Activated CD8-positive, alpha-beta T cell treated with anti-CD3 and anti-CD28 coated beads for 36 hours (primary cell): ENCODE measurements at regions not wholly inside any gene's neighbourhood (a gene's known extent, or its start where the extent isn't known, plus 50 kb on each side); places are given as distances from the start of the nearest gene placed in this dataset.
"Not testable (repeated sequence)": the region's sequence is repeated elsewhere in the genome, so short reads cannot be mapped to it uniquely, and the experiment has no call there.

Experiments used
- ATAC-seq: fragments of 200-7000 bp; cut with Tn5 transposase; one replicate; pipeline ENCODE4 v1.10.0; 2021; ENCODE audit warnings: mild to moderate bottlenecking, moderate library complexity
- CTCF ChIA-PET: fragments of 350-600 bp; sonication (Branson Sonifier 250); formaldehyde crosslinking; loops from one replicate; lab custom pipeline; 2021; ENCODE audit warnings: antibody characterized with exemption; lab: Charles Lee
- POLR2A ChIA-PET: fragments of 350-600 bp; sonication (Branson Sonifier 250); formaldehyde crosslinking; loops from one replicate; lab custom pipeline; 2021; ENCODE audit warnings: antibody characterized with exemption; lab: Charles Lee
- DNase-seq: peaks from one replicate; pipeline ENCODE4 v3.0.0-alpha.2; 2020
- H3K27ac Mint-ChIP-seq: one replicate; pipeline ENCODE4 v1.8.0; 2021; ENCODE audit warnings: mild to moderate bottlenecking, mixed read lengths
- H3K27me3 Mint-ChIP-seq: one replicate; pipeline ENCODE4 v1.8.0; 2021; ENCODE audit warnings: mixed read lengths
- H3K36me3 Mint-ChIP-seq: one replicate; pipeline ENCODE4 v1.8.0; 2021; ENCODE audit warnings: low read depth, mixed read lengths
- H3K4me1 Mint-ChIP-seq: one replicate; pipeline ENCODE4 v1.8.0; 2021; ENCODE audit warnings: low read depth, mixed read lengths
- H3K4me3 Mint-ChIP-seq: one replicate; pipeline ENCODE4 v1.8.0; 2021; ENCODE audit warnings: mild to moderate bottlenecking, moderate library complexity, mixed read lengths
- H3K9me3 Mint-ChIP-seq: one replicate; pipeline ENCODE4 v1.8.0; 2021; ENCODE audit warnings: mixed read lengths
- intact Hi-C: fragments of 100-400 bp; cut with micrococcal nuclease; formaldehyde crosslinking; loops from one replicate; pipeline ENCODE4 v1.10.0; 2022
- TF ChIP-seq, protein P1 (sequence below): fragments of 200-600 bp; IDR thresholded peaks from one replicate; pipeline ENCODE4 v1.8.0; 2022; ENCODE audit warnings: antibody characterized with exemption, mild to moderate bottlenecking

DNA sequence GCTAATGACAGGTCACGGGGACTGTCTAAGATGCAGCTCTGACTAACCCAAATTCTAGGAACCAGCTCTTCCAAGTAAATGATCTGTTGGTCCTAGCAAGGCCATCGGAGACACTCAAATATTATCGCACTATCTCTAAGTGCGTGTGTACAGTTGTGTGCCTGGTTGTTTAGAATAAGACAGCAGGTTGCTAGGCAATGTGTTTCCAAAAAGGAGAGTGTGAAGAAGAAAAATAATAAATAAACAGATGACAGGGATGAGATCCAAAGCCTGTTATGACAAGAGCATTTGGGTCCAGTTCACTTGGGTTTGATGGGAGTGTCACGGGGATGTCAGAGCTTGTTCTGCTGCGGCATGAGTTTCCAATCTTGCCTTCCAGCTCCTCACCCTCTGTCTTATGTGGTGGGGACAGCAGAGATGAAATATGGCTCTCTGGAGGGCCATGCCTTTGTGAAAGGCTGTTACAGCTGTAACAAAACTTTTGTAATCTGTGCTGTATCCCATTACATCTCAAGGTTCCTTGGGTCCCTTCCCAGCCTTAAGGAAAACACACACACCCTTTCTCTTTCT, 127.5 kb upstream of the TNP1 start:
- H3K27ac Mint-ChIP-seq, result no peak overlapping the region
- H3K27me3 Mint-ChIP-seq, result peaks cover 5% of the 10 kb centered on the region
- CTCF ChIA-PET, result no interaction called here
- H3K4me3 Mint-ChIP-seq, result no peak overlapping the region
- intact Hi-C loops, result no loop called here
- no peak for DNase-seq
- H3K4me1 Mint-ChIP-seq, result no peaks in the 10 kb centered on the region
- no peaks in the 10 kb centered on the region for H3K9me3 Mint-ChIP-seq
- no peaks in the 10 kb centered on the region for H3K36me3 Mint-ChIP-seq
- TF ChIP-seq, protein P1, sequence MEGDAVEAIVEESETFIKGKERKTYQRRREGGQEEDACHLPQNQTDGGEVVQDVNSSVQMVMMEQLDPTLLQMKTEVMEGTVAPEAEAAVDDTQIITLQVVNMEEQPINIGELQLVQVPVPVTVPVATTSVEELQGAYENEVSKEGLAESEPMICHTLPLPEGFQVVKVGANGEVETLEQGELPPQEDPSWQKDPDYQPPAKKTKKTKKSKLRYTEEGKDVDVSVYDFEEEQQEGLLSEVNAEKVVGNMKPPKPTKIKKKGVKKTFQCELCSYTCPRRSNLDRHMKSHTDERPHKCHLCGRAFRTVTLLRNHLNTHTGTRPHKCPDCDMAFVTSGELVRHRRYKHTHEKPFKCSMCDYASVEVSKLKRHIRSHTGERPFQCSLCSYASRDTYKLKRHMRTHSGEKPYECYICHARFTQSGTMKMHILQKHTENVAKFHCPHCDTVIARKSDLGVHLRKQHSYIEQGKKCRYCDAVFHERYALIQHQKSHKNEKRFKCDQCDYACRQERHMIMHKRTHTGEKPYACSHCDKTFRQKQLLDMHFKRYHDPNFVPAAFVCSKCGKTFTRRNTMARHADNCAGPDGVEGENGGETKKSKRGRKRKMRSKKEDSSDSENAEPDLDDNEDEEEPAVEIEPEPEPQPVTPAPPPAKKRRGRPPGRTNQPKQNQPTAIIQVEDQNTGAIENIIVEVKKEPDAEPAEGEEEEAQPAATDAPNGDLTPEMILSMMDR, result no peak
- ATAC-seq, result no peak
- POLR2A ChIA-PET, result no interaction called here

DNA sequence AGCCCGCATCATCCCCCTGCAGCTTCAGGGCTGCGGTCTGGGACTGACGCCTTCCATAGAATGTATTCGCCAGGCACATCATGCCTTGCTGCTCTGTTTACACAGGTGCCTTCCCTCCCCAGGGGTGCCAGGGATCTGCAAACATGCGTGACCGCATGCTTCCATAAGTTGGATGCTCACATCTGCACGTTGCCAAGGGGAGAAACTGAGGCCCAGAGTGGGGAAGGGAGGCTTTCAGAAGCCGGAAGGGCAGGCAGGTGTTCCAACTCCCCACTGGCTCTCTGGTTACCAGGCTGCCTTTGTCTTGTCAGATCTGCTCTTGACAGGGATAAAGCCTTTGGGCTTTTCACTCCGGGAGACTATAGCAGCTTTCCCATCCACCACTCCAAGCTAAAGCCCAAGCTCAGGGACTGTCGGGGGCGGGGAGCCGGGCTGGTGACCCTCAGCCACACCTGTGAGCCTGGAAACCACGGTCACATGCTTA, 125.8 kb upstream of the TNP1 start:
- Mint-ChIP-seq H3K9me3 (no peaks in the 10 kb centered on the region), H3K36me3 (no peaks in the 10 kb centered on the region), H3K4me3 (no peak overlapping the region), H3K27ac (no peak overlapping the region), H3K27me3 (peaks cover 4% of the 10 kb centered on the region), H3K4me1 (no peaks in the 10 kb centered on the region)
- ATAC-seq (no peak), DNase-seq (no peak)
- ChIA-PET POLR2A (no interaction called here), CTCF (no interaction called here)
- TF ChIP-seq, protein P1, result no peak
- intact Hi-C loops, result no loop called here

DNA sequence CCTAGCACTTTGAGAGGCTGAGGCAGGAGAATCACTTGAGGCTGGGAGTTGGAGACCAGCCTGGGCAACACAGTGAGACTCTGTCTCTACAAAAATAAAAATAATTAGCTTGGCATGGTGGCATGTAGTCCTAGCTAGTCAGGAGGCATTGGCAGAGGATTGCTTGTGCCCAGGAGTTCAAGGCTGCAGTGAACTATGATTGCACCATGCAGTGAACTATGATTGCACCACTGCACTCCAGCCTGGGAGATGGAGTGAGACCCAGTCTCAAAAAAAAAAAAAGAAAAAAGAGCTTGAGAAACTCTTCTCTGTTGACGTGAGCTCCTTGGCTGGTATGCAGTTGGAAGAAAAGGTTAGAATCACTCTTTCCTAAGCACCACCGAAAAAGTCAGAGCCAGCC, 125.1 kb upstream of the TNP1 start:
- ATAC-seq (no peak), DNase-seq (no peak)
- TF ChIP-seq, protein P1, result no peak
- ChIA-PET POLR2A (no interaction called here), CTCF (interaction anchor here (0.7 kb wide), 1 partner anchor 105 kb away, joined by 3 read pairs; no protein-coding TSS in a partner anchor)
- intact Hi-C loops, result no loop called here
- no peak overlapping the region for H3K4me3 Mint-ChIP-seq
- H3K27ac Mint-ChIP-seq, result no peak overlapping the region
- peaks cover 6% of the 10 kb centered on the region for H3K27me3 Mint-ChIP-seq
- no peaks in the 10 kb centered on the region for H3K36me3 Mint-ChIP-seq
- no peaks in the 10 kb centered on the region for H3K9me3 Mint-ChIP-seq
- no peaks in the 10 kb centered on the region for H3K4me1 Mint-ChIP-seq

DNA sequence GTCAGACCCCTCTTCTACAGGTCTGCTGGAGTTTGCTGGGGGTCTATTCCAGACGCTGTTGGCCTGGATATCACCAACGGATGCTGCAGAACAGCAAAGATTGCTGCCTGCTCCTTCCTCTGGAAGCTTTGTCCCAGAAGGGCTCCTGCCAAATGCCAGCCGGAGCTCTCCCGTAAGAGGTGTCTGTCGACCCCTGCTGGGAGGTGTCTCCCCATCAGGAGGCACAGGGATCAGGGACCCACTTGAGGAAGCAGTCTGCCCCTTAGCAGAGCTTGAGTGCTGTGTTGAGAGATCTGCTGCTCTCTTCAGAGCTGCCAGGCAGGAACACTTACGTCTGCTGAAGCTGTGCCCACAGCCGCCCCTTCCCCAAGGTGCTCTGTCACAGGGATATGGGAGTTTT, 122.1 kb upstream of the TNP1 start:
- H3K27me3 Mint-ChIP-seq, H3K27ac Mint-ChIP-seq, DNase-seq, H3K36me3 Mint-ChIP-seq, H3K4me1 Mint-ChIP-seq, H3K9me3 Mint-ChIP-seq, H3K4me3 Mint-ChIP-seq, intact Hi-C loops, POLR2A ChIA-PET, CTCF ChIA-PET, ATAC-seq: not testable (repeated sequence)

DNA sequence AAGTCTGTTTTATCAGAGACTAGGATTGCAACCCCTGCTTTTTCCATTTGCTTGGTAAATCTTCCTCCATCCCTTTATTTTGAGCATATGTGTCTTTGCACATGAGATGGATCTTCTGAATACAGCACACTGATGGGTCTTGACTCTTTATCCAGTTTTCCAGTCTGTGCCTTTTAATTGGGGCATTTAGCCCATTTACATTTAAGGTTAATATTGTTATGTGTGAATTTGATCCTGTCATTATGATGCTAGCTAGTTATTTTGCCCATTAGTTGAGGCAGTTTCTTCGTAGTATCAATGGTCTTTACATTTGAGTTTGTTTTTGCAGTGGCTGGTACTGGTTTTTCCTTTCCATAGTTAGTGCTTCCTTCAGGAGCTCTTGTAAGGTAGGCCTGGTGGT, 120.6 kb upstream of the TNP1 start:
- H3K4me1 Mint-ChIP-seq, ATAC-seq, H3K27ac Mint-ChIP-seq, intact Hi-C loops, H3K36me3 Mint-ChIP-seq, DNase-seq, H3K9me3 Mint-ChIP-seq, H3K27me3 Mint-ChIP-seq, H3K4me3 Mint-ChIP-seq, POLR2A ChIA-PET, CTCF ChIA-PET: not testable (repeated sequence)

DNA sequence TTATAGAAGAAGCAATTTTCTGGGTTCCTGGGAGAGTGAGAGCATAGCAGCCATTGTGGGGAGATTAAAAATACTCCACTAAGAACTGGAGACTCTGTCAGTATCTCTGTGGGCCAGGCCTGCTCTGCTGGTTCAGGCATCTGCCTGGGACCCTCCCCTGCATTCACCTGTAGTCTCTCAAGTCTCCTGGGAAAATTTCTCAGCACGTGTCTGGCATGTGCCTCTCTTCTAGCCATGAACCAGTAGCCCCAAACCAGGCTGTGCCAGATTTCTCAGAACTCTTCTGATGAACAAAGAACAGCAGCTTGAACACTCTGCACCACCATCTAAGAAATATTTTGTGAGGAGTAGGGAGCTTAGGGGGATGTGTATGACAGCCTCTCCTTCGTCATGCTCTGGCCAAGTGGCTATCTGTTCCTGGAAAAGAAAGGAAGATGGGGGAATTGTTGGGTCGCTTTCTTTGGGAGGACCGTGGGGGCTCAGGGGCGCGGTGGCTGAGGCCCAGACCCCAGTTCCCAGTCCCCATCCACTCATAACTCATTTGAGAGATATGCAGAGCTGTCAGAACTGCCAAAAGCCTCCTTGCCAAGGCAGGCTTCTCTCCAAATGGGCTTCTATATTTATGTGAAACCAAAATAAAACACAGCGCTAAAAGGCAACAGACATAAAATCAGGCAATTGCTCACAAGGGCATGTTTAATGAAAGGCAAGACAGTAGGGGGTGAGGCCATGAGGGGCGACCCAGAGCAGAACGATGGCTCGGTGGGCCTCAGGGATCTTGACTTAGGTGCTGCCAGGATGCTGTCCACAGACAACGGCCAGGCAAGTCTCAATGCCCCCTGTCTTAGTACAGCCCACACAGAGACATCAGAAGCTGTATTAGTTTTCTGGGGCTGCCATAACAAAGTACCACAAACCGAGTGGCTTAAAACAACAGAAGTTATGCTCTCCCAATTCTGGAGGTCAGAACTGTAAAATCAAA, 114.7 kb upstream of the TNP1 start:
- H3K36me3 Mint-ChIP-seq, result no peaks in the 10 kb centered on the region
- H3K4me1 Mint-ChIP-seq, result no peaks in the 10 kb centered on the region
- ChIA-PET CTCF (no interaction called here), POLR2A (no interaction called here)
- DNase-seq, result no peak
- intact Hi-C loops, result no loop called here
- H3K4me3 Mint-ChIP-seq, result no peak overlapping the region
- H3K27ac Mint-ChIP-seq, result no peak overlapping the region
- TF ChIP-seq, protein P1, result no peak
- ATAC-seq, result no peak
- H3K9me3 Mint-ChIP-seq, result no peaks in the 10 kb centered on the region
- H3K27me3 Mint-ChIP-seq, result no peaks in the 10 kb centered on the region
